Skeletal muscle tissue (tissue), 3 donors: ENCODE measurements at regions not wholly inside any gene's neighbourhood (a gene's known extent, or its start where the extent isn't known, plus 50 kb on each side); places are given as distances from the start of the nearest gene placed in this dataset.

Experiments
- H3K27ac ChIP-seq: one replicate; pipeline ENCODE4 v1.7.0; 2013; ENCODE audit warnings: mild to moderate bottlenecking, low read depth, low read length, inconsistent platforms
- H3K27me3 ChIP-seq, 3 donors: one replicate each; pipeline ENCODE4 v1.7.0; 2013; ENCODE audit warnings: low read length in 3 of 3; ENCODE audit not compliant: control insufficient read depth in 3 of 3, insufficient read depth in 3 of 3
- H3K36me3 ChIP-seq, 3 donors: one replicate each; pipeline ENCODE4 v1.7.0; 2013; ENCODE audit warnings: low read length in 3 of 3; ENCODE audit not compliant: control insufficient read depth in 3 of 3, insufficient read depth in 3 of 3
- H3K4me1 ChIP-seq, 3 donors: one replicate each; pipeline ENCODE4 v1.7.0; 2013; ENCODE audit warnings: low read length in 3 of 3, mild to moderate bottlenecking in 3 of 3; ENCODE audit not compliant: control insufficient read depth in 3 of 3, insufficient read depth in 3 of 3
- H3K4me3 ChIP-seq, 3 donors: one replicate each; pipeline ENCODE4 v1.7.0; 2013; ENCODE audit warnings: low read length in 3 of 3
- H3K9ac ChIP-seq, 3 donors: one replicate each; pipeline ENCODE4 v1.7.0; 2013; ENCODE audit warnings: low read length in 3 of 3, mild to moderate bottlenecking in 3 of 3, moderate library complexity in 2 of 3, low read depth in 1 of 3
- H3K9me3 ChIP-seq, 3 donors: one replicate each; pipeline ENCODE4 v1.7.0; 2013; ENCODE audit warnings: low read length in 3 of 3; ENCODE audit not compliant: control insufficient read depth in 3 of 3
- donor health status: Osteomylitis.

DNA sequence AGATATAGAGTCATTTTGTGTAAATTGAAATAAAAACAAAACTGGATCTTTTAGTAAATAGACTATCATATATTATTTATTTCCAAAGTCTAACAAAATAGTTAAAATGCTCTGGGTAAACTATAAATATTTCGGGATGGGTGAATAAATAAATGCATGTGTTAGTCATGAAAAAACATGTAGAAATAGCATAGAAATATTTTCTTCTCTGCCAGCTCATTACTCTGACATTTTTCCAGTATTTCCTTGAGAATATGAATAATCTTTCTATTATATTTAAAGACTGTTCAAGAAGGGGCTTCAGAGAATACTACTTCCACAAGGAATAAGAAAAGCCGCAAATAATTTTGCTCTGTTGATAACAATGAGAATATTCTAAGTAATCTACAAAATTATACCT lies 880.4 kb downstream of the TRIB2 start:
- Histone ChIP-seq H3K4me3 (no peak overlapping the region), H3K36me3 (no peaks in the 10 kb centered on the region), H3K27me3 (no peaks in the 10 kb centered on the region), H3K9me3 (no peaks in the 10 kb centered on the region), H3K9ac (no peak overlapping the region), H3K4me1 (no peaks in the 10 kb centered on the region), H3K27ac (no peak overlapping the region)

GRCh38 chr2:13601506-13601905 lies 884.8 kb downstream of the TRIB2 start:
- no peaks in the 10 kb centered on the region for H3K4me1 ChIP-seq
- H3K27me3 ChIP-seq, result no peaks in the 10 kb centered on the region
- no peaks in the 10 kb centered on the region for H3K9me3 ChIP-seq
- no peak overlapping the region for H3K9ac ChIP-seq
- no peak overlapping the region for H3K4me3 ChIP-seq
- H3K36me3 ChIP-seq, result no peaks in the 10 kb centered on the region
- H3K27ac ChIP-seq, result no peak overlapping the region

GRCh38 chr2:13604951-13605661 lies 888.4 kb downstream of the TRIB2 start:
- Histone ChIP-seq H3K4me1 (no peaks in the 10 kb centered on the region), H3K9ac (no peak overlapping the region), H3K27ac (no peak overlapping the region), H3K27me3 (no peaks in the 10 kb centered on the region), H3K36me3 (no peaks in the 10 kb centered on the region), H3K4me3 (no peak overlapping the region), H3K9me3 (no peaks in the 10 kb centered on the region)

- H3K4me3 ChIP-seq, result no peak overlapping the region
- H3K4me1 ChIP-seq, result no peaks in the 10 kb centered on the region
- no peak overlapping the region for H3K9ac ChIP-seq
- no peaks in the 10 kb centered on the region for H3K9me3 ChIP-seq
- no peaks in the 10 kb centered on the region for H3K36me3 ChIP-seq
- H3K27ac ChIP-seq, result no peak overlapping the region
- no peaks in the 10 kb centered on the region for H3K27me3 ChIP-seq
Observed at GRCh38 chr2:13607139-13607538, 890.4 kb downstream of the TRIB2 start.

DNA sequence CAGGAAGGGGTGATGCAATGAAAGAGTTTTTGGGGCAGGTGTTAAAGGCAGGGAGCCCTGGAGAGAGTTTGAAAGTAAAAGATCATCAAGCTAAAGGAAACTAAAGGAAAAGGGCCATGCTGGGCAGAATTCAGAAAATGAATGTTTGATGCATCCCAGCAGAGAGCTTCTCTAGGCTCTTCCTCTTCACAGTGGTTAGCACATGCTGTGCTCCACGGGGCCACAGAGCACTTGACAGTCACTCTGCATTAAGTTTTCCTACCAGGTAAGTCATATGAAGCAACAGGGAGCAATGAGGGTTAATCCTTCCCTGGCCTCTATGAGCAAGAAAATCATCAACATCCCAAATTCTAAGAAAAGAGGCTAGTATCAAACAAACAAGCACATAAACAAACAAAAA lies 895.2 kb downstream of the TRIB2 start:
- Histone ChIP-seq H3K27ac (no peak overlapping the region), H3K27me3 (no peaks in the 10 kb centered on the region), H3K4me3 (no peak overlapping the region), H3K4me1 (no peaks in the 10 kb centered on the region), H3K9me3 (no peaks in the 10 kb centered on the region), H3K9ac (no peak overlapping the region), H3K36me3 (no peaks in the 10 kb centered on the region)

- no peak overlapping the region for H3K27ac ChIP-seq
- no peak overlapping the region for H3K4me3 ChIP-seq
- H3K27me3 ChIP-seq, result no peaks in the 10 kb centered on the region
- H3K9me3 ChIP-seq, result no peaks in the 10 kb centered on the region
- H3K4me1 ChIP-seq, result no peaks in the 10 kb centered on the region
- no peak overlapping the region for H3K9ac ChIP-seq
- no peaks in the 10 kb centered on the region for H3K36me3 ChIP-seq
Observed at GRCh38 chr2:13616059-13616458, 899.3 kb downstream of the TRIB2 start.

DNA sequence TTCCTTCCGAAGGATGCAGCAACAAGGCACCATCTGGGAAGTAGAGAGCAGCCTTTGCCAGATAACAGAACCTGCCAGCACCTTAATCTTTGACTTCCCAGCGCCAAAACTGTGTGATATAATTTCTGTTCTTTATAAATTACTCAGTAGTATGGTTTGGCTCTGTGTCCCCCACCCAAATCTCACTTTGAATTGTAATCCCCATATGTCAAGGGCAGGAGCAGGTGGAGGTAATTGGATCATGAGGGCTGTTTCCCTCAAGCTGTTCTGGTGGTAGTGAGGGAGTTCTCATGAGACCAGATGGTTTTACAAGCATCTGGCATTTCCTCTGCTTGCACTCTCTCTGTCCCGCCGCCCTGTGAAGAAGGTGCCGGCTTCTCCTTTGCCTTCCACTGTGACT lies 899.9 kb downstream of the TRIB2 start:
- Histone ChIP-seq H3K9me3 (no peaks in the 10 kb centered on the region), H3K27me3 (no peaks in the 10 kb centered on the region), H3K27ac (no peak overlapping the region), H3K9ac (no peak overlapping the region), H3K4me3 (no peak overlapping the region), H3K36me3 (no peaks in the 10 kb centered on the region), H3K4me1 (no peaks in the 10 kb centered on the region)

GRCh38 chr2:13628122-13628521 lies 911.4 kb downstream of the TRIB2 start:
- Histone ChIP-seq H3K36me3 (no peaks in the 10 kb centered on the region), H3K9me3 (no peaks in the 10 kb centered on the region), H3K4me1 (no peaks in the 10 kb centered on the region), H3K27me3 (no peaks in the 10 kb centered on the region), H3K27ac (no peak overlapping the region), H3K4me3 (no peak overlapping the region), H3K9ac (no peak overlapping the region)

GRCh38 chr2:13638181-13638580 lies 921.4 kb downstream of the TRIB2 start:
- no peak overlapping the region for H3K9ac ChIP-seq
- H3K27ac ChIP-seq, result no peak overlapping the region
- no peak overlapping the region for H3K4me3 ChIP-seq
- no peaks in the 10 kb centered on the region for H3K27me3 ChIP-seq
- H3K9me3 ChIP-seq, result peaks cover 0 to 3% (median 0%) of the 10 kb centered on the region in 3 donors
- no peaks in the 10 kb centered on the region for H3K36me3 ChIP-seq
- no peaks in the 10 kb centered on the region for H3K4me1 ChIP-seq

GRCh38 chr2:13649918-13650317 lies 933.2 kb downstream of the TRIB2 start:
- Histone ChIP-seq H3K36me3 (no peaks in the 10 kb centered on the region), H3K27ac (no peak overlapping the region), H3K27me3 (no peaks in the 10 kb centered on the region), H3K4me1 (no peaks in the 10 kb centered on the region), H3K9me3 (peaks cover 0 to 2% (median 2%) of the 10 kb centered on the region in 3 donors), H3K9ac (no peak overlapping the region), H3K4me3 (no peak overlapping the region)
